Spinal cord (tissue), 9 donors: ENCODE measurements at regions not wholly inside any gene's neighbourhood (a gene's known extent, or its start where the extent isn't known, plus 50 kb on each side); places are given as distances from the start of the nearest gene placed in this dataset.
A peak's percentile ranks its signal among the peaks of the same experiment; 100 is the strongest.
"Not testable (repeated sequence)": the region's sequence is repeated elsewhere in the genome, so short reads cannot be mapped to it uniquely, and the experiment has no call there.

Experiments used
- DNase-seq, 6 donors: peaks; one replicate each; pipeline versions ENCODE4 v3.0.0 to v3.0.0-alpha.2; 2013 to 2015; ENCODE audit warnings: low spot score in 6 of 6, low read depth in 4 of 6
- H3K27ac ChIP-seq: one replicate; pipeline ENCODE4 v1.5.1; 2013; ENCODE audit warnings: low read depth, low read length, control low read depth
- H3K27me3 ChIP-seq: one replicate; pipeline ENCODE4 v1.6.1; 2013; ENCODE audit warnings: low read length; ENCODE audit not compliant: control insufficient read depth, insufficient read depth
- H3K36me3 ChIP-seq: one replicate; pipeline ENCODE4 v1.6.1; 2013; ENCODE audit warnings: low read length; ENCODE audit not compliant: control insufficient read depth, insufficient read depth
- H3K4me1 ChIP-seq: one replicate; pipeline ENCODE4 v1.6.1; 2013; ENCODE audit warnings: low read length; ENCODE audit not compliant: control insufficient read depth, insufficient read depth
- H3K4me3 ChIP-seq: one replicate; pipeline ENCODE4 v1.5.1; 2013; ENCODE audit warnings: low read depth, low read length, control low read depth
- H3K9me3 ChIP-seq: one replicate; pipeline ENCODE4 v1.6.1; 2013; ENCODE audit warnings: low read length; ENCODE audit not compliant: control insufficient read depth, insufficient read depth
- WGBS: methylation state at CpG from one replicate; pipeline ENCODE4 v1.1.5; 2013; ENCODE audit warnings: missing lambda C conversion rate; ENCODE audit not compliant: insufficient coverage; 5-methylcytosine and 5-hydroxymethylcytosine counted together
- donor health status: healthy.

DNA sequence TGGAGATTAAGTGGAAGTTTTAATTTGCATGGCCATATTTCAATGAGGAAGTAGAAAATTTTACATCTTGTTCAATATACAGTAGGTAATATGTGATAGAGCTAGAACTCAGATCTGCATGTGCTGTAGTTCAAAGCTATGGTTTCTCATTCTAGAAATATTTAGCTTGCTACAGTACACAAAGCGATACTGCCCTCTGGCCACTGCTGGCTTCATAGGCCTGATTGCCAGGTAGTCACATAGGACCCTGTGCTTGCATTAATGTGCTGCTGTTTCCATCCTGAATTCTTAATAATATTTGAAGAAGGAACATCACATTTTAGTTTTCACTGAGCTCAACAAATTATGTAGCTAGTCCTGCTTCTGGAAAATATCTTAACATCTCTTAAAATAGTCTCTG lies 87.0 kb downstream of the PLSCR2 start:
- no peaks in the 10 kb centered on the region for H3K4me1 ChIP-seq
- H3K4me3 ChIP-seq, result no peak overlapping the region

GRCh38 chr3:146380046-146380445 lies 89.3 kb downstream of the PLSCR2 start:
- Histone ChIP-seq H3K4me1 (no peaks in the 10 kb centered on the region), H3K36me3 (no peaks in the 10 kb centered on the region), H3K4me3 (no peak overlapping the region), H3K27me3 (no peaks in the 10 kb centered on the region), H3K9me3 (no peaks in the 10 kb centered on the region), H3K27ac (no peak overlapping the region)
- WGBS, result no CpG with 5 or more reads among the region's 2 CpGs
- no peak for DNase-seq

More for the DNA sequence above, 87.0 kb downstream of the PLSCR2 start:
- Histone ChIP-seq H3K27me3 (no peaks in the 10 kb centered on the region), H3K9me3 (no peaks in the 10 kb centered on the region), H3K36me3 (no peaks in the 10 kb centered on the region), H3K27ac (no peak overlapping the region)
- 100% methylated on average over 1 of the region's 1 CpG for WGBS
- DNase-seq, result peak in 1 of 6 donors; percentile 7

- Histone ChIP-seq H3K27ac (no peak overlapping the region), H3K4me1 (no peaks in the 10 kb centered on the region), H3K27me3 (no peaks in the 10 kb centered on the region), H3K9me3 (no peaks in the 10 kb centered on the region), H3K4me3 (no peak overlapping the region), H3K36me3 (no peaks in the 10 kb centered on the region)
- no peak for DNase-seq
- WGBS, result 61% methylated on average over 3 of the region's 3 CpGs
Measured at GRCh38 chr3:146375219-146375618, 94.1 kb downstream of the PLSCR2 start.

DNA sequence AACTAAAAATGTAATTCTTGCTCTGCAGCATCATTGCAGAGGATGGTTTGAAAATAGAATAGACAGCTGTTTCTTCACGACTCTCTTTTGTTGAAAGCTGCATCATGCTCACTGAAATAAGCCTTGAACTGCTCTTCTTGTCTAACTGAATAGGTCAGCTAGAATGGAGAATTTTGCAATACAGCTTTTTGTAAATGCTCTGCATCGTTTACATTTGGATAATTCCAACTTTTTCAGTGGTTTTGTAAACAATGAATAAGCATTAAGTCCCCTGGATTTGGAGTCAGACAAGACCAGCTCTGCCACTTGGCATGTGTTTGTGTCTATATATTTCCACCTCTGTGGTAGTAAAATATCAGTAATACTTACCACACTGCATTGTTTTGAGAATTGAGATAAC lies 95.2 kb downstream of the PLSCR2 start:
- WGBS, result 14% methylated on average over 1 of the region's 2 CpGs
- no peaks in the 10 kb centered on the region for H3K9me3 ChIP-seq
- no peaks in the 10 kb centered on the region for H3K36me3 ChIP-seq
- DNase-seq, result peak in 1 of 6 donors; percentile 30
- no peak overlapping the region for H3K4me3 ChIP-seq
- no peaks in the 10 kb centered on the region for H3K27me3 ChIP-seq
- H3K27ac ChIP-seq, result no peak overlapping the region
- no peaks in the 10 kb centered on the region for H3K4me1 ChIP-seq

GRCh38 chr3:146371902-146372301 lies 97.5 kb downstream of the PLSCR2 start:
- H3K4me3 ChIP-seq, result no peak overlapping the region
- no peaks in the 10 kb centered on the region for H3K36me3 ChIP-seq
- no peaks in the 10 kb centered on the region for H3K27me3 ChIP-seq
- no peaks in the 10 kb centered on the region for H3K9me3 ChIP-seq
- no peak for DNase-seq
- H3K27ac ChIP-seq, result no peak overlapping the region
- no peaks in the 10 kb centered on the region for H3K4me1 ChIP-seq
- WGBS, result 100% methylated on average over 1 of the region's 1 CpG

DNA sequence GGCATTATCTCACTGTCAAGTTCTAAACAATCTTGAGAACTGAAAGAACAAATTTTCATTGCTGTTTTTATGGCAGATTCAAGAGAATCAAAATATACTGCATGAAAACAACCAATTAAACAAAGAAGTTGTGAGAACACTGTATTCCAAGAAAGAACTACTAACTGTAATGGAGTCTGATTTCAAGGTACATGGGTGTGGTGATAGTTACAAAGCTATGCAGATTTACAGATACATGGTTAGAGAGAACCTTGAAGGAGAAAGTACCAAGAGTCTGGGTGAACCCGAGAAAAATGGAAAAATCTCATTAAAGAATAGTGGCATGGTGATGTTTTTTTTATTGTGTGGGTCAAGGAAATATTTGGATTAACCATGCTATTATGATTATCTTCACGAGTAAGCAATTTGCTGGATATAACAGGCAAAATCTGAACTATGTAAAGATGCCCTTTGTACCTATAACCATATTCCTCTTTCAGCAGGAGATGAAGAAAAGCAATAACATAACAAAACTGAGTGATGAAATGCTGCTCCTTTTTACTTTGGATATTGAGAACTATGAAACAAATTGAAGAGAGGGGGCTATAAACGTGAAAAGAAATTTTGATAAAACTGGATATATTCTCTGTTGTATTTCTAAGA lies 100.4 kb downstream of the PLSCR2 start:
- no peaks in the 10 kb centered on the region for H3K36me3 ChIP-seq
- no peaks in the 10 kb centered on the region for H3K27me3 ChIP-seq
- H3K4me1 ChIP-seq, result no peaks in the 10 kb centered on the region
- H3K9me3 ChIP-seq, result no peaks in the 10 kb centered on the region
- no peak for DNase-seq
- H3K4me3 ChIP-seq, result no peak overlapping the region
- WGBS, result 90% methylated on average over 1 of the region's 3 CpGs
- no peak overlapping the region for H3K27ac ChIP-seq

- H3K27ac ChIP-seq, result no peak overlapping the region
- peaks cover 4% of the 10 kb centered on the region for H3K9me3 ChIP-seq
- no peaks in the 10 kb centered on the region for H3K27me3 ChIP-seq
- no peaks in the 10 kb centered on the region for H3K36me3 ChIP-seq
- WGBS, result 63% methylated on average over 1 of the region's 1 CpG
- H3K4me3 ChIP-seq, result no peak overlapping the region
- DNase-seq, result no peak
- H3K4me1 ChIP-seq, result no peaks in the 10 kb centered on the region
Measured at GRCh38 chr3:146359841-146360240, 108.9 kb upstream of the PLSCR4 start.

DNA sequence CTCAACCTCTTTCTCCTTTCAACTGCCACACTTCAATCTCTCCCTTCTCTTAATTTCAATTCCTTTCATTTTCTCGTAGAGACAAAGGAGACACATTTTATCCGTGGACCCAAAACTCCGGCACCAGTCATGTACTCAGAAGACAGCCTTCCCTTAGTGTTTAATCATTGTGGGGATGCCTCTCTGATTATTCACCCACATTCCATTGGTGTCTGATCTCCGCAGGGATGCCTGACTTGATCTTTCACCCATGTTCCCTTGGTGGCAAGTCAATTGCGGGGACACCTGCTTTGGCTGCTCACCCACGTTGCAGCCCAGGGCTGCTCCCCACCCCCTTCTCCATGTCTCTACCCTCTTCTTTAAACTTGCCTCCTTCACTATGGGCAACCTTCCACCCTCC lies 103.5 kb upstream of the PLSCR4 start:
- not testable (repeated sequence) for H3K27ac ChIP-seq, DNase-seq, H3K27me3 ChIP-seq, H3K36me3 ChIP-seq, H3K4me3 ChIP-seq, H3K9me3 ChIP-seq, H3K4me1 ChIP-seq
- WGBS, result 87% methylated on average over 5 of the region's 6 CpGs

GRCh38 chr3:146350852-146351251 lies 99.9 kb upstream of the PLSCR4 start:
- H3K4me3 ChIP-seq, result no peak overlapping the region
- H3K4me1 ChIP-seq, result no peaks in the 10 kb centered on the region
- H3K27me3 ChIP-seq, result no peaks in the 10 kb centered on the region
- no peak overlapping the region for H3K27ac ChIP-seq
- no peak for DNase-seq
- H3K9me3 ChIP-seq, result no peaks in the 10 kb centered on the region
- WGBS, result no CpG with 5 or more reads among the region's 2 CpGs
- no peaks in the 10 kb centered on the region for H3K36me3 ChIP-seq

- H3K4me3 ChIP-seq, result no peak overlapping the region
- no peaks in the 10 kb centered on the region for H3K4me1 ChIP-seq
- no peak overlapping the region for H3K27ac ChIP-seq
- DNase-seq, result no peak
- no peaks in the 10 kb centered on the region for H3K36me3 ChIP-seq
- no peaks in the 10 kb centered on the region for H3K27me3 ChIP-seq
- no peaks in the 10 kb centered on the region for H3K9me3 ChIP-seq
- 80% methylated on average over 1 of the region's 2 CpGs for WGBS
Measured at GRCh38 chr3:146345900-146346299, 95.0 kb upstream of the PLSCR4 start.
